ENCODE measurements at regions not wholly inside any gene's neighbourhood (a gene's known extent, or its start where the extent isn't known, plus 50 kb on each side); places are given as distances from the start of the nearest gene placed in this dataset.

DNA sequence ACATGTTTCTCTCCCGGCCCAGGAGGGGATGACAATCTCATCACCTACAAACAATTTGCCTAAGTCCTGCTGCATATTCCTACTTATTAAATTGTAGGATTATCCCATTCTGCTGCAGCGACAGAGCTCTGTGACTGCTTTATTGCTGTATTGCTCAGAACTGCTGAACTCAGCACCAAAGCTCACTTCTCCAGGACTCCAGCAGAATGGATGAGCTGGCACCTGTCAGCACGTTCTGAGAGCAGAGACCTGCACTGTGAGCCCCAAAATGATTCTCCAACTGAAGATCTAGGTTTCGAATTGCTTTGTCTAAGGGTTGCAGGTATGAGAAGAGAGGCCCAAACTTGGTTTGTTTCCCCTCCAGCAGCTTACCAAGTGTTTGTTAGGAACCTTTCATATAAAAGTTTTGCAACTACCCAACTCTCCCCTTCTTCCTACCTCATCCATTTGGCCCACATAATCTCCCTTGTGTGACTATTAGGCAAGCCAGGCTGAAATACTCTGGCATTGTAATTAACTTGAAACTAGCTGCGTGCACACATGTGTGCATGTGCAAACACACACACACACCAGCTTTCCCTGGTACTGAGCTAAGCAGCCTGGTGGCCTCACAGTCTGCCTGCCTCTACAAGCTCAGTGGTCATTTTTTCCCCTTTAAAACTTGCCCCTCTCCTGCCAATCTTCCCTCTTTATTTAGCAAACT, 161.4 kb upstream of the CAMK1G start:
- no peak for DNase-seq (ENCODE audit: low read depth)

DNA sequence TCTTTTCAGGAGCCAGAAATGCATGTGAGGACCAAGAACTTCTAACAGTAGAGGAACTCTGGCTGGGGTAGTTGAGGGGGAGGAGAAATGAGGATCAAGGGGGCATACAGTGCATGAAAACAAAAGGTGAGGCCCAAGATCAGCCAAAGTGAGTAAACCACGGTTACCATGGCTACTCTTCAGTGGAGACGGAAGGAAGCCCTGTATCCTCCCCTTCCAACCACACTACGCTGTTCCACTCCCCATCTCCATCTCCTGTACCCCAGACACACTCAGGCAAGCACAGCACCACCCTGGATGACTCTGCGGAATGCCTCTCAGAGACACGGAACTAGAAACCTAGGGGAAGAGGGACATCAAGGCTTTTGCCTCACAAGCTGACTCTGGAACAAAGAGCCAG, 157.6 kb upstream of the CAMK1G start:
- no peak for DNase-seq (ENCODE audit: low read depth)

DNA sequence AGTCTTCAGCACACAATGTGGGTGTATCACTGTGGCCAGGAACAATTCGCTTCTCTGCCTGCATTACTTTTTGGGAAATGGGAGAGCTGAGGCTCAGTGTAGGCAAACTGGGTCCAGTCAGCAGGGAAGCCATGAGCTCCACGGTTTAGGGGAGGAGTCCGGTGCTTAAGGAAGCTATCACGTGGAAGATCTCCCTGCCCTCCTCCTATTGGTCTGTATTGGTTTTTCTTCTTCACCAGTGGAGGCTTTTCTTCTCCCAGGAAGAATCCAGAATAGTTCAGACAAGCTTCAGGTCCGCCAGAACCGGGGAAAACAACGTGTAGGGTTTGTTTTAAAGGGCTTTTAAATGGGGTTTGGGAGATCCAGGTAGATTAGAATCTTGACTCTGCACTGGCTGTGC, 156.2 kb upstream of the CAMK1G start:
- no peak for DNase-seq (ENCODE audit: low read depth)

DNA sequence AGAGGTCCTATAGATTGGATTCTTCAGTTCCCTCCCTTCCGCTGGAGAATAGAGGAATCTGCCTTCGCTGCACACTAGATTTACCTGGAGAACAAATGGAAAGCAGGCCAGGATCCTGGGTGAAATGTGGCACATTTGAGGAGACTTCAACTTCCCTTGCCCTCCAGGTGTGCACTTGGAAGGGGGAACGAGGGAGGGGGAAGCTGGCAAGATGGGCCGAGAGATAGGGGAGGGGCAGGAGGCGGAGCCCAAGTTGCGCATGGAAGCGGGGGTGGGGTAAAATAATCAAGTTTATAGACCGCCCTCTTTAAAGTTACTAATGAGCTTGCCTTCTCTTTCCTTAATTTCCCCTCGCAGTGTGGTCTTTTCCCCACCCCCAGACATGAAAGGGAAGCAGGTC, 155.7 kb upstream of the CAMK1G start:
- no peak for DNase-seq (ENCODE audit: low read depth)

DNA sequence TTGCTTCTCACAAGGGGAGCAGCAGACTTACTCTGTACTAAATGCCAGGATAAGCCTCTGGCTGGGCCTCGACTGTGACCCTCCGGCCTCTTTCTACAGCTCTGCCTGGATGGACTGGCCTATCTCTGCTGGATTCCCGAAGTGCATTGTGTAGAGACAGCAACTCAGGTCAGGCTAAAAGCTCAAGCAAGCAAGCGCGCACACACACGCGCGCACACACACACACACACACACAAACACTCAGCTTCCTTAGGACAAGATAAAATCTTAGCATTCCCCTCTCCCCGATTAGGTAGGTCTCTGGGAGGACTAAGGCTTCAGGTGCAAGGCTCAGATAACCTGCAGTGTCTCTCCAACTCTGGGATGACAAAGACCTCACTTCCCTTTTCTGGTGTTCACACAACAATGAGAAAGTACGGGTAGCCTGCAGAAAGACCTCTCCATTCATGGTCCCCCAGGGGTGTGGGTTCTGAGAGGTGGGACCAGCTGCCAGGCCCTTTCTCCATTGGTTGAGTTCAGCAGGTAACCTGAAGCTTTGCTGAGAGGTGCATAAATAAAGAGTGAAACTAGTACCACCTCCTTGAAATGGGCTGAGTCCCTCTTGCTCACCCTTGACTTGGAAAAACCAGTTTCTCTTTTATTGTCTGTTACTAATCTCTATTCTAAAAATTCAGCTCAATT, 155.1 kb upstream of the CAMK1G start:
- DNase-seq (ENCODE audit: low read depth) = no peak

DNA sequence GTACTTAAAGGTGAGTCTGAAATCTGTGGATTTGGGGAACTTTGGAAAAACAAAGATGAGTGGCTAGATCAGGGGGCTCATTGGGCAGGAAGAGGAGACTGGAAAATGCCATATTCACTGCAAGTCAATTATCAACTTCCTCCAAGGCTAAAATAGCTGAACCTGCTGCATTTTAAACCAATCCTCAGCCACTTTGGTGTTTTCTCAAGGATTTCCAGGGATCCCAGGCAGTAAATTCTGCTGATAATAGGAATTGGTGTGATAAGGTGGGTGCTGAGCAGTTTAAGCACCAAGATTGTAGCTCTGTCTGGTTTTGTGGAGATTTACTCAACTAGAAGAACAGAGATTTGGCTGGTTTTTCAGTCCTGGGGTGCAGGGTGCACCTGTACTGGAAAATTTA, 153.9 kb upstream of the CAMK1G start:
- DNase-seq (ENCODE audit: low read depth) = no peak

DNA sequence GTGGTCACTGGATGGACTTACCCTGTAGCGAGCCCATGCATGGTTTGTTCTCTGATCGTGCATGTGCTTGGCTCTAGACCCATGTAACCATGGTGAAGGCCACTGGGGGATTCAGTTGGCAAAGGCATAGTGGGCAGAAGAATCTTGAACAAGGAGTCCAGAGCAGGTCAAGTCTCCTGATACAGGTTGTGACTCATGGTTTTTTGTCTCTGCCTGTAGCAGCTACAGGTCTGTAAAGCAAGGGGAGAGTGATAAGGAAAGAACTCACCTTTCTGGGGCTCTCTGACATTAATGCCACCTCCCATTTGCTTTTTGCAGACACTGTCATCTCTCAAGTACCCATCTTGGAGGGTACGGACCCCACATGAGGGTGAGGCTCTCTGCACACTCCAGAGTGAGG, 153.4 kb upstream of the CAMK1G start:
- no peak for DNase-seq (ENCODE audit: low read depth)

DNA sequence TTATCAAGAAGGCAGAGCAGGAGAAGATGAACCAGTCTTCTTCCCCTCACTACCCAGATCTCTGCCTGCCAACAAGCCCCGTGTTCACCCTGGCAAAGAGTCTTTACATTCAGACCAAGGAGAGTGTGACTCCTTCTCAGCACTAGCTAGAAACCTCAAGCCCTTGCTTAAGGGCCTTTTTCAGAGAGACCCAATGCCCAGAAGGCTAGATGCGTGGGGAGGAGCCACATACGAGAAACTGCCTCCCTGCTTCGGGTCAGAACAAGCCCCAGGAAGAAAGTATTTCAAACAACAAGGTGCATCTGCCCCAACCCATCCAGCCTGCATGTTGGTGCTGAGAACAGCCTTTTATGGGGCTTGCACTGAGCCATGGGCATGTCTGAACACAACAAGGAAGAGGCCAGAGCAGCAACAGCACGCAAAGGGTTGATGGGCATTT, 152.7 kb upstream of the CAMK1G start:
- no peak for DNase-seq (ENCODE audit: low read depth)

DNA sequence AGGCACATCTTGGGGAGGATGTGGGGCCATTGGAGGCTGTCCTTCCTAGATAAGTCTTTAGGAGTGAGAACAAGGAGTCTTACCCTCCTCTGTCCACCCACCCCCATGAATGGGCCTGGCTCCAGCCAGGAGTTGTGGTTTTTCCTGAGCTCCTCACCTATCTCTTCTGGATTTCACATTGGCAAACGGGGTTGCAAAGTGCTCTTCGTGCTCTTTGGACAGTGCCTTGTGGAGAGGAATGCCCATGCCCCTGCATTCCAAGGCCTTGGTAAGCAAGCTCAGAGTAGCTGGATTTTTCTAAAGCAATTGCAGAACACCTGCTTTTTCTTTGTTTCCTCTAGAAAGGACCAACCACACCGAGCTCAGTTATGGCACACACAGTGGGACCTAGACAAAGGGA, 152.1 kb upstream of the CAMK1G start:
- no peak for DNase-seq (ENCODE audit: low read depth)

DNA sequence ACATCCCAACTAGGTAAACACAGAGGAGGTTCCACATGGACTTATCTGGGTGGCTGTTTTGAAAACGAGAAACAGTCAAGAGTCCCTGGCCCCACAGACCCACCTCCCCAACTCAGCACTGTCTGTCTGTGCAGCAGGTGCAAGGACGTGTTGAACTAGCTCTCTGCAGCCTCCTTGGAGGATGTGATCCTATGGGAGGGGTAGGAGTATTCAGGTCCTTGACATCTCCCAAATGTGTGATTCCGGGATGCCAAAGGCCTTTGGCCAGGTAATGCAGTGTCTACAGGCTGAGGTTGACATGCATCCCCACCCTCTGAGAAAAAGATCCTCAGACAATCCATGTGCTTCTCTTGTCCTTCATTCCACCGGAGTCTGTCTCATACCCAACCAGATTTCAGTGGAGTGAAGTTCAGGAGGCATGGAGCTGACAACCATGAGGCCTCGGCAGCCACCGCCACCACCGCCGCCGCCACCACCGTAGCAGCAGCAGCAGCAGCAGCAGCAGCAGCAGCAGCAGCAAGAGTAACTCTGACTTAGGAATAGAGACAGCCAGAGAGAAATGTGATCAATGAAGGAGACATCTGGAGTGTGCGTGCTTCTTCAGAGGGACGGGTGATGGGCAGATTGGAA, 151.6 kb upstream of the CAMK1G start:
- no peak for DNase-seq (ENCODE audit: low read depth)

DNA sequence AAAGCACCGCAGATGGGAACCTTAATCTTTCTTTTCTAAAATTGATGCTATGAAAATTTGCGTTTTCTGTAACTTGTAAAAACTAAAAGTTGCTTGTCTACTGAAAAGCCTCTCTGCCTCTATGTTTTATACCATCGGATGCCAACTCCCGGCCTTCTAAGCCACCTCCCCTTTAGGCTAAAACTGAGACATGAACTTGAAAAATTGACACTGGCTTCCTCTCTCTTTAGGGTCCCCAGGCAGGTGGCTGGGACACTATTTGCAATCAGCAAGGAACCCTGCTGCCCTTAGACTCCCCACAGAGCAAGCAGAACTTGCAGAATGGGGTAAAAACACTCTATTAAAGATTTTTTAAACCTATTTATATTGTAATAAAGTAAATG, 151.1 kb upstream of the CAMK1G start:
- DNase-seq (ENCODE audit: low read depth) = no peak

DNA sequence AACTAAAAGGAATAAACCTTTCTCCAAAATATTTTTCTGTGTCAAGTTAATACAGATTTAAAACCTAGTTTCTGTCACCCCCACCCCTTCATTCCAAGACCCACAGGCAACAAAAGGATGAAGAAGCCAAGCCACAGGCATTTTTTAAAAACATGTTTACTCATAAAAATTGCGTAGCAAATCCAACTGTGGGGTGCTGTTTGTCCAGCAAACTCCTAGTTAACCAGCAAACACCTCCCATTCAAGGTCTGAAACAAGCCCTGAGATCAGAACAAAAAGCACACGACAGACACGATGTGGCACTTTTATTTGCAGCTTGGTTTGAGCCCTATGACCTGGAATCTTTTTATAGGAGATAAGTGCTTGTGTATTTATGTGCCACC, 149.9 kb upstream of the CAMK1G start:
- DNase-seq (ENCODE audit: low read depth) = no peak

DNA sequence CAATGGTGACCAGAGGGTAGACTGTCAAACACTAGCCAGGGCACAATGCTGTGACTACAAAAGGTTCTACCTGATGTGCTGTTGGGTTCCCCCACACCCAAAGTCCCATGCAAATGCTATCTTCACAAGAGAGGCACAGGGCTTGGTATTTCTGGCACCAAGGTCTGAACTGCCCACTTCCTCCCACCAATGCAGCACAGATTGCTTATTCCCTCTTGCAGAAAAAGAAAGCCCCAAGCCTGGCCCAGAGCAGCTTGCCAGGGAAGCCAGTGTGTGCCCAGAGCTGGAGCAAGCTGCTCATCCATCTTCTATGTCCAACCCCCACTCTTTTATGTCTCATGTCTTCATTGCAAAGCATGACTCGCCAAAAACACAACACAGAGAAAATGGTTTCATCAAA, 149.4 kb upstream of the CAMK1G start:
- peak; percentile 28 for DNase-seq (ENCODE audit: low read depth)

DNA sequence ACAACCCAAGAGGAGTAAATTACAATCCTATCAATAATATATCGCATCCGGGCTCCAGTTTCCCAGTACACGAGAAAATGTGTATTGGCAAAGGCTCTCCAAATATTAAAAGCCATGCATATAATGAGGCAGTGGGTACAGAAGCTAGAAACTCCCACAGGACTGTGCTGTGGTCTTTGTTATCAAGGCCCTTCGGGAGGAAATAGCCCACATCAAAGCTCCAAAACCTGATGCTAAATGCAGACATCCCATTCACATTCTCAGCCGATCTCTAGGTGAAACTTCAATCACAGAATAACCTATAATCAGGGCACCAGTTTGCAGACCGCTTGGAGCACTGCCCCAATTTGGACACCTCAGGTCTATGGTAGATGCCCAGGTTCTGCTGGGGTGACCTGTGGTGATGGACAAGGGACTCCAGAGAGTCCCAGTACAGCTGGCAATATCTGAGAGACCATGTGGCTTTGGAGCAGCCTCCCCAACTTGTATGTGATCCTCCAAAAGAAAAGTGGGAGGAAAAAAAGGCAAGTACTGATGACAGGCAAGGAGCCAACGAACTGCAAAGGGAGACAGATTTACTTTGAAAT, 148.8 kb upstream of the CAMK1G start:
- DNase-seq (ENCODE audit: low read depth) = no peak

DNA sequence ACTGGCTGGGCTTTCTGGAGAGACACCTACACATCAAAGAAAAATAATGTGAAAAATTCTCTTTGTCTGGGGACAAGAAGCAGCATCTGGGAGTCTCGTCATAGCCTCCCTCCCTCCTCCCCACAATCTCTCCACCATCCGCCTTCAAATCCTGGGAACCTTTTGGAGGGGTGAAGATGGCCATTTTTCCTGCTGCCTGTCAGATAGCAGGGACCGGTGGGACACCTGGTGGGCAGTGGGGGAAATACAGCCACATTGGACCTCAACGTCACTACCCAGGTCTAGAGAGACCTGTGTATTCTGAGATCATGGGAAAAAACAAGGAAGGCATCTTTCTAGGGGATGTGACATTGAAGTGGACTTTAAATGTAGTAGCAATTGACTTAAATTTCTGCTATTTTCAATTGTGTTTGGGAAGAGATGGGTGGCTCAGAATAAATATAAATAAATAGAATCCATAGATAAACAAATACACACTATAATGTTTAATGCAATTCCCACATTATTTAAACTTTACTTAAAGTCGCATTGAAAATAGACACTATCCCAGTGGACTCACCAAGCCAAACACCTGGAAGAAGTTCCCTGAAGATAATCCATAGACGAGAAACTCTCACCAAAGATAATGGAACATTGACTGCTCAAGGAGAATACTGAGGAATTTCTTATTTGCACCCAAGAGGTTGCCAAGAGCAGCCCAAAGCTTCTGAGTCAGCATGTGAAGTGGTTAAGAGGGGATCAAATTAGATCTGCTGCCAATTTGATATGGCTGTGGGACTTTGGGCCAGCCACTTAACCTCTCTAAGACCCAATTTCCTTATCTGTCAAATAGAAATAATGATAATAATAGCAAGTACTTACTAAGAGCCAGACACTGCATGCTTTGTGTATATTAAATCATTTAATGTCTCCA, 147.6 kb upstream of the CAMK1G start:
- peak; percentile 64 for DNase-seq (ENCODE audit: low read depth)

DNA sequence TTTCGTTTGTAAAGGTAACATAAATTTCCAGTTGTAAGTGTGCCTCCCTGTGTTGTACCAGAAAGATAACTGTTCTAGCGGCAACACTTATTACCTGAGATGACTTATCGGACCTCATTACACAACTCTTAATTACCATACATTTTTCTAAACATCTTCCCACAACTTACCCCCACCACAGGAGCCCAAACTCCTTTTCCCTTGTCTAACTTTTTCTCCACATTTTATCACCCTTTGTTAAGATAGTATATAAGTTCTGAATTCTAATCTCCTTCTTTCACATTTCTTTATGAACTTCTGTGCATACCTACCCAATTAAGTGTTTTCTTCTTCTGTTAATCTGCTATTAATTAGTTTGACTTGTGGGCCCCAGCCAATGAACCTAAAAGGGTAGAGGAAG, 143.7 kb upstream of the CAMK1G start:
- DNase-seq (ENCODE audit: low read depth) = no peak

DNA sequence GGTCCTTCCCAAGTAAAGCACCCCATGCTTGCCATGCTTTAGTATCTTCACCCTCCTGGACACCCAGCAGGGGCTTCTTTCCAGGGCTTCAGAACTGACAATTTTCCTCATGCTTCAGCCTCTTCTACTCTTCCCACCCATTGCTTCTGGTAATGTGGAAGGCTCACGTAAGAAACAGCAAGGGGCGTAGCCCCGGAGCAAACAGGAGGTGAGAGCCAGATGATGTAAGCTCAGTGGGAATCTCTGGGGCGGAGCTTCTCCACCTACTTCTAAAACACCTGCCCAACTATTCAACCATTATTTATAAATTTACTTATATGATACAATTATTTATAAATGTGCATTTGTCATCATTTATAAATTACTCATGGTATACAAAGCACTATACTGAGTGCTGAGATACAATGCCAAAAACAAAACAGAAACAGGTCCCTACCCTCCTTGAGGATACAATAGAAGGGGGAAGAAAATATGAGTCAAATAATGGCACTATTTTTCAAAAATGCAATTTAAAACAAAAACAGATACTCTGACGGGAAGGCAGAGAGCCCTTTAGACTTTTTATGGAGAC, 140.1 kb upstream of the CAMK1G start:
- no peak for DNase-seq (ENCODE audit: low read depth)

DNA sequence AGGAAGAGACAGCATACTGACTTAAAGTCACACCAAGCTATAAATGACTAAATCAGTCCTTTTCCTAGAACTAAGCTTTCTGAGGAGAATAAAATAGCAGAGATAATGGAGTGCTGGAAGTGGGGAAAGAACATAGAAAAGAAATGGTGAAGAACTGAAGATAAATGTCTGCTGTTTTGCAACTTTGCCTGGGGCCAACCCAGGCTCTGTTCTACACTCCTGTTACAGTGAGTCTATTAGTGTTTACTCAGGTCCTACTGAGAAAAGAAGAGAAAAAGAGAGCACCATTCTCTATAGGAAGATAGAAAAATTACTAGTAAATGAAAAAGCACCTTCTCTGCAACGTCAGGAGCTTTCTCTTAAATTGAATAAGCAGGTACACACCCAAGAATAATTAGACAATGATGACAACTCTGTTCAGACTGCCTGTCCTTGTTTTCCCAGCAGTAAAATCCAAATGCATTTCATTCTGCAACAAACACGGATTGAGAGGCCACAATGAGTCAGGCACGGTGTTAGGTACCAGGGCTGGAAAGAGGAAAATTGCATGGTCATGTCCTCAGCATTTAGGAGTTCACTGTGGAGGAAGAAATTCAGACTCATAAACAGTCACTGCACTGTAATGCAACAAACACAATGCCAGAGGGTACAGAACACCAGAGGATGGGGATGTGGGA, 139.4 kb upstream of the CAMK1G start:
- no peak for DNase-seq (ENCODE audit: low read depth)

DNA sequence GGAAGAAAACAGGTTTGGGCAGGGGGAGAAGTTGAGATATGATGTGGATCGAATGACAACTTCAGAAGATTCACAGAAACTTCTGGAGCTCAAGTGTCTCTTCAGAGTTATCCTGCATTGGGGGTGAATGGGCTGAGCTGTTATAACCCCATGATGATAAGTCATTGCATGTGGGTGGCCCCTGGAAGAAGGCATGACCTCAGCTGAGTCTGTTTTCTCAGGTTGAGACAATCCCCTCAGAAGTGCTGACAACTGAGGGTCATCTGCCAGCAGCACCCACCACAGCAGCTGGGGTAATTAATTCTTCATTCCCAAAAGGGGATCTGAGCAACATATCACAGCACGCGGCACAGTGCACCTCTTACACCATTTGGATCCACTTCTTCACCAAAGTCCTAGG, 138.6 kb upstream of the CAMK1G start:
- no peak for DNase-seq (ENCODE audit: low read depth)

DNA sequence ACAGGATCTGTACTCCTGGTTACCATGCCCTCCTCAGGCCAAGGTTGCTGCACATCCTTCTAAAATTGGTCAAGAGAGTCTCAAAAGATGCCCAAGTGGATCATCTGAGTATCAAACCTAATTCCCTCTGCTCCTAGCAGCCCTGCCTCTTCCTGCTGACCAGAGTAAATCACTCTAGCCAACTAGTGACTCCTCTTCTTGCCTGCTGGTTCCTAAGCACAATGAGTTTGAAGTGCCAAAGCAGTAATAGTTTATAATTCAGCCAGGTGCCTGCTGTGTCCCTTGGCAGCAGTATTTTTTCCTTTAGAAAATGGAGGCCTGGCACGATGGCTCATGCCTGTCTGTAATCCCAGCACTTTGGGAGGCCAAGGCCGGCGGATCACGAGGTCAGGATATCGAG, 137.9 kb upstream of the CAMK1G start:
- DNase-seq (ENCODE audit: low read depth) = no peak

DNA sequence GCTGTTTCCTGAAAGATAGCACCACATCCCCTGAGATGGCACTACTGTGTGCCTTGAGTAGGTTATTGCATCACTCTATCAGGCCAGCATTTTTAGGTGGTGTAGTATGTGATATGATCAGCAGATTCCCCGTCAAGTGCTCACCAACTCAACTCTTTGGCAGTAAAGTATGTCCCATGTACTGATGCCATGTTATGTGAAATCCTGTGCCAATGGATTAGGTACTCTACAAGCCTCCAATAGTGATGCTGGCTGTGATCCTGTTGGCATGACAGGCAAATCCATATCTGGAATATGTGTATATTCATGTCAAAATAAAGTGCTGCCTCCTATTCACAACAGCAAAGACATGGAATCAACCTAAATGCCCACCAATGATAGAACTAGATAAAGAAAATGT, 137.2 kb upstream of the CAMK1G start:
- no peak for DNase-seq (ENCODE audit: low read depth)

Data from RPMI7951 (cell line).